IMR-90 (cell line): ENCODE measurements at regions not wholly inside any gene's neighbourhood (a gene's known extent, or its start where the extent isn't known, plus 50 kb on each side); places are given as distances from the start of the nearest gene placed in this dataset.

Source experiments
- BHLHE40 ChIP-seq: fragments of 150-350 bp; IDR thresholded peaks from 2 replicates; pipeline ENCODE4 v1.6.1; 2016; ENCODE audit warnings: mild to moderate bottlenecking, low read depth, low read length
- CEBPB ChIP-seq: IDR thresholded peaks from 2 replicates; pipeline ENCODE4 v1.6.1; 2012; ENCODE audit warnings: low read depth, low read length, improper control_type of control experiment
- FOS ChIP-seq: fragments of 150-350 bp; IDR thresholded peaks from 2 replicates; pipeline ENCODE4 v1.6.1; 2016; ENCODE audit warnings: low read depth, low read length
- MAZ ChIP-seq: IDR thresholded peaks from 2 replicates; pipeline ENCODE4 v1.6.1; 2012; ENCODE audit warnings: low read depth, mild to moderate bottlenecking, low read length, improper control_type of control experiment, moderate library complexity, borderline replicate concordance
- MXI1 ChIP-seq: IDR thresholded peaks from 2 replicates; pipeline ENCODE4 v1.6.1; 2012; ENCODE audit warnings: low read depth, mild to moderate bottlenecking, low read length, moderate library complexity, borderline replicate concordance
- POLR2A ChIP-seq: IDR thresholded peaks from 2 replicates; pipeline ENCODE4 v1.6.1; 2012; ENCODE audit warnings: mild to moderate bottlenecking, low read depth, low read length
- RAD21 ChIP-seq: IDR thresholded peaks from 2 replicates; pipeline ENCODE4 v1.6.1; 2012; ENCODE audit warnings: low read length, improper control_type of control experiment
- RFX5 ChIP-seq: IDR thresholded peaks from 2 replicates; pipeline ENCODE4 v1.8.0; 2012; ENCODE audit warnings: low read depth, mild to moderate bottlenecking, low read length, moderate library complexity
- TF ChIP-seq, protein P1 (sequence below): conservative IDR thresholded peaks from 2 replicates; pipeline ENCODE4 v1.5.1; 2012; ENCODE audit warnings: mild to moderate bottlenecking, low read depth, low read length, improper control_type of control experiment
- TF ChIP-seq, protein P2 (sequence below): fragments of 150-350 bp; IDR thresholded peaks from 2 replicates; pipeline ENCODE4 v1.6.1; 2017; ENCODE audit warnings: mild to moderate bottlenecking, antibody characterized with exemption, low read length, low read depth

DNA sequence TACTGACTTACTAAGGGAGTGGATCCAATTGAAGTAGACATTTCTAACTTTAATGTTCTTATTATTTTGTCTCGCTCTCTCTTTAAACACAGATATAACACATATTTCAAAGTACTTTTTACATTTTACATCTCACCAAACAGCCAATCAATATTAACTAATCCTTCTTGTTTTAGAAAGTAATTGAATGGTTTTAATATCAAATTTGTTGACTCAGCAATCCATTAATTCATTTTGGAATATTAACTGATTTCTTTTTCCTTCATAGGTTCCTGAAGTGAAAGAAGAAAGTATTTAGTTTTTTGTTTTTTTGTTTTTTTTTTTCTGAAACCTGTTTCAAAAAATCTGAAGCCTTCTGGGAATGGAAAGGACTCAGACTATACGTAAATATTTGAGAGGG, 62.3 kb upstream of the DPYD start:
- TF ChIP-seq MAZ (no peak), POLR2A (no peak), BHLHE40 (no peak), CEBPB (no peak), RAD21 (no peak), FOS (no peak), MXI1 (no peak), RFX5 (no peak)
- TF ChIP-seq, protein P1, sequence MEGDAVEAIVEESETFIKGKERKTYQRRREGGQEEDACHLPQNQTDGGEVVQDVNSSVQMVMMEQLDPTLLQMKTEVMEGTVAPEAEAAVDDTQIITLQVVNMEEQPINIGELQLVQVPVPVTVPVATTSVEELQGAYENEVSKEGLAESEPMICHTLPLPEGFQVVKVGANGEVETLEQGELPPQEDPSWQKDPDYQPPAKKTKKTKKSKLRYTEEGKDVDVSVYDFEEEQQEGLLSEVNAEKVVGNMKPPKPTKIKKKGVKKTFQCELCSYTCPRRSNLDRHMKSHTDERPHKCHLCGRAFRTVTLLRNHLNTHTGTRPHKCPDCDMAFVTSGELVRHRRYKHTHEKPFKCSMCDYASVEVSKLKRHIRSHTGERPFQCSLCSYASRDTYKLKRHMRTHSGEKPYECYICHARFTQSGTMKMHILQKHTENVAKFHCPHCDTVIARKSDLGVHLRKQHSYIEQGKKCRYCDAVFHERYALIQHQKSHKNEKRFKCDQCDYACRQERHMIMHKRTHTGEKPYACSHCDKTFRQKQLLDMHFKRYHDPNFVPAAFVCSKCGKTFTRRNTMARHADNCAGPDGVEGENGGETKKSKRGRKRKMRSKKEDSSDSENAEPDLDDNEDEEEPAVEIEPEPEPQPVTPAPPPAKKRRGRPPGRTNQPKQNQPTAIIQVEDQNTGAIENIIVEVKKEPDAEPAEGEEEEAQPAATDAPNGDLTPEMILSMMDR, result no peak
- TF ChIP-seq, protein P2, sequence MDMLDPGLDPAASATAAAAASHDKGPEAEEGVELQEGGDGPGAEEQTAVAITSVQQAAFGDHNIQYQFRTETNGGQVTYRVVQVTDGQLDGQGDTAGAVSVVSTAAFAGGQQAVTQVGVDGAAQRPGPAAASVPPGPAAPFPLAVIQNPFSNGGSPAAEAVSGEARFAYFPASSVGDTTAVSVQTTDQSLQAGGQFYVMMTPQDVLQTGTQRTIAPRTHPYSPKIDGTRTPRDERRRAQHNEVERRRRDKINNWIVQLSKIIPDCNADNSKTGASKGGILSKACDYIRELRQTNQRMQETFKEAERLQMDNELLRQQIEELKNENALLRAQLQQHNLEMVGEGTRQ, result no peak
